Suppressor macrophage treated with lipopolysaccharide for 1 hour (primary cell): ENCODE measurements at regions not wholly inside any gene's neighbourhood (a gene's known extent, or its start where the extent isn't known, plus 50 kb on each side); places are given as distances from the start of the nearest gene placed in this dataset.
A peak's percentile ranks its signal among the peaks of the same experiment; 100 is the strongest.
"Not testable (repeated sequence)": the region's sequence is repeated elsewhere in the genome, so short reads cannot be mapped to it uniquely, and the experiment has no call there.

Experiments used
- DNase-seq, 3 donors: peaks; one replicate each; pipeline ENCODE4 v3.0.0-alpha.2; 2020 to 2022

GRCh38 chr19:27844261-27844660 is 1368.7 kb downstream of the UQCRFS1 start:
- no peak for DNase-seq

- DNase-seq, result no peak
Measured at GRCh38 chr19:27843861-27844260, 1369.1 kb downstream of the UQCRFS1 start.

GRCh38 chr19:27833031-27833430 is 1379.9 kb downstream of the UQCRFS1 start:
- no peak for DNase-seq

- no peak for DNase-seq
Measured at GRCh38 chr19:27828829-27829228, 1384.1 kb downstream of the UQCRFS1 start.

- DNase-seq, result no peak
Measured at GRCh38 chr19:27824108-27824507, 1388.8 kb downstream of the UQCRFS1 start.

GRCh38 chr19:27822336-27822735 is 1390.6 kb downstream of the UQCRFS1 start:
- no peak for DNase-seq

- DNase-seq, result no peak
Measured at GRCh38 chr19:27821418-27822018, 1391.4 kb downstream of the UQCRFS1 start.

- DNase-seq, result no peak
Measured at GRCh38 chr19:27815985-27816384, 1397.0 kb downstream of the UQCRFS1 start.

GRCh38 chr19:27814834-27815233 is 1398.1 kb downstream of the UQCRFS1 start:
- DNase-seq, result not testable (repeated sequence)

- not testable (repeated sequence) for DNase-seq
Measured at GRCh38 chr19:27814274-27814673, 1398.7 kb downstream of the UQCRFS1 start.

- DNase-seq, result no peak
Measured at GRCh38 chr19:27806471-27807070, 1406.4 kb downstream of the UQCRFS1 start.

- DNase-seq, result no peak
Measured at GRCh38 chr19:27805848-27806247, 1407.1 kb downstream of the UQCRFS1 start.

GRCh38 chr19:27802293-27802692 is 1410.7 kb downstream of the UQCRFS1 start:
- DNase-seq, result not testable (repeated sequence)

- DNase-seq, result no peak
Measured at GRCh38 chr19:27796540-27796939, 1416.4 kb downstream of the UQCRFS1 start.

- no peak for DNase-seq
Measured at GRCh38 chr19:27796073-27796472, 1416.9 kb downstream of the UQCRFS1 start.

- DNase-seq, result no peak
Measured at GRCh38 chr19:27795369-27795768, 1417.6 kb downstream of the UQCRFS1 start.

- peak; percentile 6 to 25 (median 20) for DNase-seq
Measured at GRCh38 chr19:27794494-27795042, 1418.4 kb downstream of the UQCRFS1 start.

GRCh38 chr19:27793644-27794493 is 1419.1 kb downstream of the UQCRFS1 start:
- peak; percentile 93 to 96 (median 95) for DNase-seq

- peak; percentile 83 to 89 (median 84) for DNase-seq
Measured at GRCh38 chr19:27793128-27793643, 1419.8 kb downstream of the UQCRFS1 start.

- DNase-seq, result no peak
Measured at GRCh38 chr19:27792576-27793127, 1420.3 kb downstream of the UQCRFS1 start.

- peak in 2 of 3 donors; percentile 14 for DNase-seq
Measured at GRCh38 chr19:27780367-27781075, 1432.4 kb downstream of the UQCRFS1 start.

GRCh38 chr19:27779954-27780353 is 1433.0 kb downstream of the UQCRFS1 start:
- DNase-seq, result peak; percentile 21 to 59 (median 47)
